HG03280 (cell line): ENCODE measurements at regions not wholly inside any gene's neighbourhood (a gene's known extent, or its start where the extent isn't known, plus 50 kb on each side); places are given as distances from the start of the nearest gene placed in this dataset.
"Not testable (repeated sequence)": the region's sequence is repeated elsewhere in the genome, so short reads cannot be mapped to it uniquely, and the experiment has no call there.

Experiments
- ATAC-seq: cut with Tn5 transposase; IDR thresholded peaks from one replicate; pipeline ENCODE4 v1.9.1; 2021; ENCODE audit warnings: mild to moderate bottlenecking, moderate library complexity; ENCODE audit not compliant: unreplicated experiment

GRCh38 chr16:88329726-88330700, 52.7 kb upstream of the ZNF469 start:
- no peak for ATAC-seq

GRCh38 chr16:88330971-88331890, 51.5 kb upstream of the ZNF469 start:
- no peak for ATAC-seq

- ATAC-seq = no peak
Observed at GRCh38 chr16:88331989-88332920, 50.5 kb upstream of the ZNF469 start.

GRCh38 chr16:88332921-88333825, 49.6 kb upstream of the ZNF469 start:
- ATAC-seq = not testable (repeated sequence)
